Keratinocyte (primary cell): ENCODE measurements at regions not wholly inside any gene's neighbourhood (a gene's known extent, or its start where the extent isn't known, plus 50 kb on each side); places are given as distances from the start of the nearest gene placed in this dataset.

Experiments used
- DNase-seq: peaks from one replicate; pipeline ENCODE4 v3.0.0-alpha.2; 2011; ENCODE audit warnings: low read depth, missing footprints, low spot score
- FAIRE-seq: peaks from 2 replicates; lab custom pipeline; 2011; peaks lifted over from hg19 to GRCh38; lab: Jason Lieb, UNC
- H2AFZ ChIP-seq: 2 replicates; pipeline ENCODE4 v1.6.0; 2012; ENCODE audit warnings: low read length, control low read depth, inconsistent platforms; ENCODE audit not compliant: control insufficient read depth
- H3K27ac ChIP-seq: 2 replicates; pipeline ENCODE4 v1.5.1; 2011; ENCODE audit warnings: low read length; ENCODE audit not compliant: control insufficient read depth, insufficient read depth
- H3K27me3 ChIP-seq: 3 replicates; pipeline ENCODE4 v1.6.0; 2011; ENCODE audit warnings: low read length; ENCODE audit not compliant: control insufficient read depth, insufficient read depth; ENCODE audit errors: extremely low read depth
- H3K36me3 ChIP-seq, 2 experiments: 2 replicates in 1 of 2; 3 replicates in 1 of 2; pipeline ENCODE4 v1.5.1; 2011; ENCODE audit warnings: low read length in 2 of 2, mild to moderate bottlenecking in 1 of 2; ENCODE audit not compliant: control insufficient read depth in 2 of 2, insufficient read depth in 2 of 2; ENCODE audit errors: extremely low read depth in 1 of 2
- H3K4me1 ChIP-seq: 3 replicates; pipeline ENCODE4 v1.5.1; 2011; ENCODE audit warnings: low read length; ENCODE audit not compliant: control insufficient read depth, insufficient read depth; ENCODE audit errors: extremely low read depth
- H3K4me2 ChIP-seq: 3 replicates; pipeline ENCODE4 v1.6.0; 2011; ENCODE audit warnings: low read depth, low read length; ENCODE audit not compliant: control insufficient read depth, insufficient read depth; ENCODE audit errors: extremely low read depth
- H3K4me3 ChIP-seq, 3 experiments: fragments of 200-600 bp in 1 of 3; sonication (generic) in 1 of 3; 2 replicates in 2 of 3; 3 replicates in 1 of 3; pipeline ENCODE4 v1.5.1; 2011 to 2016; ENCODE audit warnings: low read length in 3 of 3, mild to moderate bottlenecking in 3 of 3, control low read depth in 2 of 3, inconsistent platforms in 1 of 3, low read depth in 1 of 3, mixed read lengths in 1 of 3, mixed run types in 1 of 3, moderate library complexity in 1 of 3; ENCODE audit not compliant: control insufficient read depth in 2 of 3, insufficient read depth in 2 of 3; ENCODE audit errors: extremely low read depth in 1 of 3
- H3K79me2 ChIP-seq: 2 replicates; pipeline ENCODE4 v1.6.0; 2012; ENCODE audit warnings: low read length; ENCODE audit not compliant: control insufficient read depth, insufficient read depth
- H3K9ac ChIP-seq: 3 replicates; pipeline ENCODE4 v1.6.0; 2011; ENCODE audit warnings: low read length; ENCODE audit not compliant: control insufficient read depth, insufficient read depth; ENCODE audit errors: extremely low read depth
- H3K9me1 ChIP-seq: 3 replicates; pipeline ENCODE4 v1.6.0; 2011; ENCODE audit warnings: low read length; ENCODE audit not compliant: control insufficient read depth, insufficient read depth; ENCODE audit errors: extremely low read depth
- H3K9me3 ChIP-seq: 2 replicates; pipeline ENCODE4 v1.5.1; 2012; ENCODE audit warnings: low read depth, low read length; ENCODE audit not compliant: control insufficient read depth
- H4K20me1 ChIP-seq: 3 replicates; pipeline ENCODE4 v1.6.0; 2011; ENCODE audit warnings: low read length; ENCODE audit not compliant: control insufficient read depth, insufficient read depth; ENCODE audit errors: extremely low read depth
- EZH2 ChIP-seq: IDR thresholded peaks from one replicate; pipeline ENCODE4 v1.6.1; 2012; ENCODE audit warnings: inconsistent platforms, mild to moderate bottlenecking, low read length, moderate library complexity
- dilution Hi-C: fragments of 300-500 bp; cut with MboI; formaldehyde crosslinking; loops from one replicate; pipeline ENCODE4 v1.7.0; 2020; ENCODE audit warnings: low sequenced_read_pairs; ENCODE audit not compliant: extremely low pct_ligation_motif_present
- TF ChIP-seq, protein P1 (sequence below), 3 experiments: IDR thresholded peaks in 1 of 3; conservative IDR thresholded peaks in 1 of 3; optimal IDR thresholded peaks in 1 of 3; 2 replicates in 2 of 3; 3 replicates in 1 of 3; pipeline versions ENCODE3 to v1.5.1; 2011; ENCODE audit warnings: low read length in 3 of 3, mild to moderate bottlenecking in 3 of 3, moderate library complexity in 2 of 3, control low read depth in 1 of 3, inconsistent platforms in 1 of 3; ENCODE audit not compliant: insufficient read depth in 2 of 3; ENCODE audit errors: extremely low read depth in 1 of 3

- no peaks in the 10 kb centered on the region for H3K9me1 ChIP-seq
- H3K27ac ChIP-seq: no peak overlapping the region
- DNase-seq (no peak), FAIRE-seq (no peak)
- no peak for TF ChIP-seq EZH2
- TF ChIP-seq, protein P1, sequence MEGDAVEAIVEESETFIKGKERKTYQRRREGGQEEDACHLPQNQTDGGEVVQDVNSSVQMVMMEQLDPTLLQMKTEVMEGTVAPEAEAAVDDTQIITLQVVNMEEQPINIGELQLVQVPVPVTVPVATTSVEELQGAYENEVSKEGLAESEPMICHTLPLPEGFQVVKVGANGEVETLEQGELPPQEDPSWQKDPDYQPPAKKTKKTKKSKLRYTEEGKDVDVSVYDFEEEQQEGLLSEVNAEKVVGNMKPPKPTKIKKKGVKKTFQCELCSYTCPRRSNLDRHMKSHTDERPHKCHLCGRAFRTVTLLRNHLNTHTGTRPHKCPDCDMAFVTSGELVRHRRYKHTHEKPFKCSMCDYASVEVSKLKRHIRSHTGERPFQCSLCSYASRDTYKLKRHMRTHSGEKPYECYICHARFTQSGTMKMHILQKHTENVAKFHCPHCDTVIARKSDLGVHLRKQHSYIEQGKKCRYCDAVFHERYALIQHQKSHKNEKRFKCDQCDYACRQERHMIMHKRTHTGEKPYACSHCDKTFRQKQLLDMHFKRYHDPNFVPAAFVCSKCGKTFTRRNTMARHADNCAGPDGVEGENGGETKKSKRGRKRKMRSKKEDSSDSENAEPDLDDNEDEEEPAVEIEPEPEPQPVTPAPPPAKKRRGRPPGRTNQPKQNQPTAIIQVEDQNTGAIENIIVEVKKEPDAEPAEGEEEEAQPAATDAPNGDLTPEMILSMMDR (optimal IDR thresholded peaks at IDR 0.05 in 1 of 3, IDR thresholded peaks at IDR 0.05 in 1 of 3, conservative IDR thresholded peaks at IDR 0.05 in 1 of 3; ENCODE audit: extremely low read depth in 1 of 3, insufficient read depth in 2 of 3, low read length in 3 of 3): no peak
- H3K9ac ChIP-seq: no peak overlapping the region
- no peak overlapping the region for H3K4me3 ChIP-seq
- H2AFZ ChIP-seq: no peak overlapping the region
- H3K9me3 ChIP-seq: no peaks in the 10 kb centered on the region
- H3K27me3 ChIP-seq: peaks cover 4% of the 10 kb centered on the region
- no peaks in the 10 kb centered on the region for H3K4me1 ChIP-seq
- H3K4me2 ChIP-seq: no peak overlapping the region
- H3K79me2 ChIP-seq: no peaks in the 10 kb centered on the region
- no peaks in the 10 kb centered on the region for H4K20me1 ChIP-seq
- H3K36me3 ChIP-seq: no peaks in the 10 kb centered on the region
- dilution Hi-C loops: no loop called here
Observed at GRCh38 chr16:82252582-82252981, 82.6 kb upstream of the MPHOSPH6 start.

GRCh38 chr16:82248677-82249076 is 78.7 kb upstream of the MPHOSPH6 start:
- dilution Hi-C loops: no loop called here
- Histone ChIP-seq H3K4me3 (no peak overlapping the region), H3K4me1 (no peaks in the 10 kb centered on the region), H3K27ac (no peak overlapping the region), H3K9me1 (no peaks in the 10 kb centered on the region), H3K9ac (no peak overlapping the region), H2AFZ (no peak overlapping the region), H3K9me3 (no peaks in the 10 kb centered on the region), H3K27me3 (no peaks in the 10 kb centered on the region), H3K79me2 (no peaks in the 10 kb centered on the region), H3K4me2 (no peak overlapping the region), H3K36me3 (no peaks in the 10 kb centered on the region), H4K20me1 (no peaks in the 10 kb centered on the region)
- FAIRE-seq: no peak
- TF ChIP-seq EZH2: no peak
- TF ChIP-seq, protein P1 (optimal IDR thresholded peaks at IDR 0.05 in 1 of 3, IDR thresholded peaks at IDR 0.05 in 1 of 3, conservative IDR thresholded peaks at IDR 0.05 in 1 of 3; ENCODE audit: extremely low read depth in 1 of 3, insufficient read depth in 2 of 3, low read length in 3 of 3): no peak
- DNase-seq: no peak
